Muscle of leg (tissue), 3 donors: ENCODE measurements at regions not wholly inside any gene's neighbourhood (a gene's known extent, or its start where the extent isn't known, plus 50 kb on each side); places are given as distances from the start of the nearest gene placed in this dataset.

ENCODE experiments used
- DNase-seq: peaks from one replicate; pipeline ENCODE4 v3.0.0; 2013
- H3K27ac ChIP-seq: one replicate; pipeline ENCODE4 v1.5.1; 2013; ENCODE audit warnings: mild to moderate bottlenecking, low read length, control low read depth
- H3K27me3 ChIP-seq: one replicate; pipeline ENCODE4 v1.6.1; 2013; ENCODE audit warnings: low read length; ENCODE audit not compliant: control insufficient read depth, insufficient read depth
- H3K36me3 ChIP-seq: one replicate; pipeline ENCODE4 v1.6.1; 2013; ENCODE audit warnings: low read length; ENCODE audit not compliant: control insufficient read depth, insufficient read depth
- H3K4me1 ChIP-seq: one replicate; pipeline ENCODE4 v1.6.1; 2013; ENCODE audit warnings: low read length; ENCODE audit not compliant: control insufficient read depth, insufficient read depth
- H3K4me3 ChIP-seq: one replicate; pipeline ENCODE4 v1.5.1; 2013; ENCODE audit warnings: low read length, control low read depth
- H3K9me3 ChIP-seq: replicated peaks from 2 replicates; pipeline ENCODE4 v1.6.1; 2013; ENCODE audit warnings: low read depth, low read length; ENCODE audit not compliant: control insufficient read depth
- WGBS: methylation state at CpG from one replicate; pipeline ENCODE4 v1.1.5; 2013; ENCODE audit warnings: missing lambda C conversion rate; ENCODE audit not compliant: insufficient coverage; 5-methylcytosine and 5-hydroxymethylcytosine counted together

- H3K9me3 ChIP-seq, result no peaks in the 10 kb centered on the region
- no peaks in the 10 kb centered on the region for H3K36me3 ChIP-seq
- DNase-seq, result no peak
- H3K4me3 ChIP-seq, result no peak overlapping the region
- H3K4me1 ChIP-seq, result peaks cover 10% of the 10 kb centered on the region
- H3K27ac ChIP-seq, result no peak overlapping the region
- WGBS, result 96% methylated on average over 24 of the region's 24 CpGs
- peaks cover 44% of the 10 kb centered on the region for H3K27me3 ChIP-seq
Measured at GRCh38 chr20:47950913-47951283, 165.6 kb upstream of the SULF2 start.

- peak; percentile 70 for DNase-seq
- no peak overlapping the region for H3K4me3 ChIP-seq
- H3K9me3 ChIP-seq, result no peaks in the 10 kb centered on the region
- H3K27me3 ChIP-seq, result peaks cover 43% of the 10 kb centered on the region
- peaks cover 7% of the 10 kb centered on the region for H3K4me1 ChIP-seq
- WGBS, result 95% methylated on average over 4 of the region's 11 CpGs
- no peaks in the 10 kb centered on the region for H3K36me3 ChIP-seq
- H3K27ac ChIP-seq, result peak overlapping the region; percentile 23
Measured at GRCh38 chr20:47950124-47950912, 165.0 kb upstream of the SULF2 start.

GRCh38 chr20:47949230-47949629 is 163.9 kb upstream of the SULF2 start:
- no peak overlapping the region for H3K27ac ChIP-seq
- no CpG with 5 or more reads among the region's 6 CpGs for WGBS
- no peak for DNase-seq
- peaks cover 33% of the 10 kb centered on the region for H3K27me3 ChIP-seq
- peaks cover 7% of the 10 kb centered on the region for H3K4me1 ChIP-seq
- no peaks in the 10 kb centered on the region for H3K36me3 ChIP-seq
- H3K4me3 ChIP-seq, result no peak overlapping the region
- H3K9me3 ChIP-seq, result no peaks in the 10 kb centered on the region

GRCh38 chr20:47944682-47945081 is 159.4 kb upstream of the SULF2 start:
- H3K4me3 ChIP-seq, result no peak overlapping the region
- H3K36me3 ChIP-seq, result no peaks in the 10 kb centered on the region
- no peak for DNase-seq
- WGBS, result no CpG with 5 or more reads among the region's 6 CpGs
- no peaks in the 10 kb centered on the region for H3K4me1 ChIP-seq
- H3K27ac ChIP-seq, result no peak overlapping the region
- no peaks in the 10 kb centered on the region for H3K9me3 ChIP-seq
- peaks cover 20% of the 10 kb centered on the region for H3K27me3 ChIP-seq

GRCh38 chr20:47941869-47942268 is 156.6 kb upstream of the SULF2 start:
- Histone ChIP-seq H3K27ac (no peak overlapping the region), H3K27me3 (peaks cover 28% of the 10 kb centered on the region), H3K9me3 (no peaks in the 10 kb centered on the region), H3K4me3 (no peak overlapping the region), H3K4me1 (no peaks in the 10 kb centered on the region), H3K36me3 (no peaks in the 10 kb centered on the region)
- 100% methylated on average over 1 of the region's 2 CpGs for WGBS
- DNase-seq, result no peak

- Histone ChIP-seq H3K27ac (no peak overlapping the region), H3K4me3 (no peak overlapping the region), H3K4me1 (no peaks in the 10 kb centered on the region), H3K9me3 (no peaks in the 10 kb centered on the region), H3K36me3 (no peaks in the 10 kb centered on the region), H3K27me3 (peaks cover 25% of the 10 kb centered on the region)
- DNase-seq, result no peak
- 78% methylated on average over 4 of the region's 8 CpGs for WGBS
Measured at GRCh38 chr20:47940101-47940813, 155.0 kb upstream of the SULF2 start.

GRCh38 chr20:47936612-47937011 is 151.3 kb upstream of the SULF2 start:
- no peak overlapping the region for H3K4me3 ChIP-seq
- no peaks in the 10 kb centered on the region for H3K36me3 ChIP-seq
- H3K27me3 ChIP-seq, result peaks cover 40% of the 10 kb centered on the region
- no peak for DNase-seq
- no peaks in the 10 kb centered on the region for H3K9me3 ChIP-seq
- no peak overlapping the region for H3K27ac ChIP-seq
- no peaks in the 10 kb centered on the region for H3K4me1 ChIP-seq
- 45% methylated on average over 6 of the region's 6 CpGs for WGBS

- peaks cover 4% of the 10 kb centered on the region for H3K4me1 ChIP-seq
- WGBS, result 80% methylated on average over 1 of the region's 5 CpGs
- no peak overlapping the region for H3K4me3 ChIP-seq
- H3K27ac ChIP-seq, result no peak overlapping the region
- H3K9me3 ChIP-seq, result no peaks in the 10 kb centered on the region
- no peaks in the 10 kb centered on the region for H3K36me3 ChIP-seq
- H3K27me3 ChIP-seq, result peaks cover 41% of the 10 kb centered on the region
- DNase-seq, result no peak
Measured at GRCh38 chr20:47934761-47935160, 149.5 kb upstream of the SULF2 start.

- no peaks in the 10 kb centered on the region for H3K9me3 ChIP-seq
- no peak overlapping the region for H3K4me3 ChIP-seq
- no peaks in the 10 kb centered on the region for H3K36me3 ChIP-seq
- DNase-seq, result peak; percentile 73
- H3K27ac ChIP-seq, result no peak overlapping the region
- H3K4me1 ChIP-seq, result peaks cover 8% of the 10 kb centered on the region
- 72% methylated on average over 5 of the region's 7 CpGs for WGBS
- peaks cover 32% of the 10 kb centered on the region for H3K27me3 ChIP-seq
Measured at GRCh38 chr20:47931443-47931842, 146.2 kb upstream of the SULF2 start.

GRCh38 chr20:47931002-47931401 is 145.7 kb upstream of the SULF2 start:
- Histone ChIP-seq H3K9me3 (no peaks in the 10 kb centered on the region), H3K4me1 (peaks cover 8% of the 10 kb centered on the region), H3K4me3 (no peak overlapping the region), H3K27ac (no peak overlapping the region), H3K36me3 (no peaks in the 10 kb centered on the region), H3K27me3 (peaks cover 35% of the 10 kb centered on the region)
- WGBS, result 97% methylated on average over 2 of the region's 2 CpGs
- DNase-seq, result no peak
